ENCODE measurements at regions not wholly inside any gene's neighbourhood (a gene's known extent, or its start where the extent isn't known, plus 50 kb on each side); places are given as distances from the start of the nearest gene placed in this dataset.

DNA sequence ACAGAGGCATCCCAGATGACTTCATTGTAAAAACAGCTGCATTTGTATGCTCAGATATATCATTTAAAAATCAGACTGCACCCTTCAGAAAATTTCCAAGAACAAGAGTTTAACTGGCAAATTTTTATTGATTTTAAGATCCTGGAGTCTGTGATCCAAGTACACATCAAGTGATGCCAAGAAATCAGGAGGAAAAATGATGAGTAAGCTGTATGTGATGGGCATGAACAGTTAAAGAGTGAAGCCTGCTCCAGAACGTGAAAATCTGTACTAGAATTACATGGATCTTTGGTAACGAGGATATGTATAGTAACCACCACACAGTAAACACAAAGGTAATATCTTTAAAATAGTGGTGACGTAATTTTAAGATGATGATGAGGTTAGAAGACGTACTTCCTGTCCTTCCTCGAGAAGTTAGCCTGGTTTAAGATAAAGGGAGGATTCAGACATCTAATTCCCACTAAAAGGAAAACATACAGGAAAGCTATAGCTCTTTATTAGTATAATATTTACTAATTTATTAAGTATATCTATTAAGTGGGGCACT, 1374.3 kb upstream of the DDX18 start:
- DNase-seq (ENCODE audit: low spot score) (no peak), ATAC-seq (ENCODE audit: insufficient number of reproducible peaks, low FRiP score, low read depth) (no peak)
- Histone ChIP-seq H3K4me3 (no peak overlapping the region), H3K36me3 (no peaks in the 10 kb centered on the region), H3K4me1 (ENCODE audit: control insufficient read depth in 1 of 2, low read depth in 2 of 2) (no peaks in the 10 kb centered on the region), H3K9me3 (no peaks in the 10 kb centered on the region), H3K27ac (no peak overlapping the region), H3K27me3 (replicated peaks; ENCODE audit: insufficient read depth) (no peaks in the 10 kb centered on the region)
- TF ChIP-seq, protein P1, sequence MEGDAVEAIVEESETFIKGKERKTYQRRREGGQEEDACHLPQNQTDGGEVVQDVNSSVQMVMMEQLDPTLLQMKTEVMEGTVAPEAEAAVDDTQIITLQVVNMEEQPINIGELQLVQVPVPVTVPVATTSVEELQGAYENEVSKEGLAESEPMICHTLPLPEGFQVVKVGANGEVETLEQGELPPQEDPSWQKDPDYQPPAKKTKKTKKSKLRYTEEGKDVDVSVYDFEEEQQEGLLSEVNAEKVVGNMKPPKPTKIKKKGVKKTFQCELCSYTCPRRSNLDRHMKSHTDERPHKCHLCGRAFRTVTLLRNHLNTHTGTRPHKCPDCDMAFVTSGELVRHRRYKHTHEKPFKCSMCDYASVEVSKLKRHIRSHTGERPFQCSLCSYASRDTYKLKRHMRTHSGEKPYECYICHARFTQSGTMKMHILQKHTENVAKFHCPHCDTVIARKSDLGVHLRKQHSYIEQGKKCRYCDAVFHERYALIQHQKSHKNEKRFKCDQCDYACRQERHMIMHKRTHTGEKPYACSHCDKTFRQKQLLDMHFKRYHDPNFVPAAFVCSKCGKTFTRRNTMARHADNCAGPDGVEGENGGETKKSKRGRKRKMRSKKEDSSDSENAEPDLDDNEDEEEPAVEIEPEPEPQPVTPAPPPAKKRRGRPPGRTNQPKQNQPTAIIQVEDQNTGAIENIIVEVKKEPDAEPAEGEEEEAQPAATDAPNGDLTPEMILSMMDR (IDR thresholded peaks at IDR 0.05), result no peak

DNA sequence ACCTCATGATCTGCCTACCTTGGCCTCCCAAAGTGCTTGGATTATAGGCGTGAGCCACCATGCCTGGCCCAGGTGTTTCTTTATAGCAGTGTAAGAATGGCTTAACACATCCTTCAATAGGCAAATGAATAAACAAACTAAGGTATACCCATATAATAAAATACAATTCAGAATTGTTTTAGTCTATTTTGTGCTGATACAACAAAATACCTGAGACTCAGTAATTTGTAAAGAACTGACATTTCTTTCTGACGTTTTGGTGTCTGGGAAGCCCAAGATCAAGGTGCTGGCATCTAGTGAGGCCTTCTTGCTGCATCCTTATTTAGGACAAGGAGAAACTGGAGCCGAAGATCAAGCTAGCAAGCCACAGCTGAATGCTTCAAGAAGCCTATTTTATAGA, 1372.1 kb upstream of the DDX18 start:
- no peak overlapping the region for H3K27ac ChIP-seq
- DNase-seq (ENCODE audit: low spot score), result no peak
- TF ChIP-seq, protein P1 (IDR thresholded peaks at IDR 0.05), result no peak
- no peaks in the 10 kb centered on the region for H3K9me3 ChIP-seq
- H3K4me3 ChIP-seq, result no peak overlapping the region
- H3K27me3 ChIP-seq (replicated peaks; ENCODE audit: insufficient read depth), result no peaks in the 10 kb centered on the region
- no peak for ATAC-seq (ENCODE audit: insufficient number of reproducible peaks, low FRiP score, low read depth)
- no peaks in the 10 kb centered on the region for H3K4me1 ChIP-seq (ENCODE audit: control insufficient read depth in 1 of 2, low read depth in 2 of 2)
- H3K36me3 ChIP-seq, result no peaks in the 10 kb centered on the region

DNA sequence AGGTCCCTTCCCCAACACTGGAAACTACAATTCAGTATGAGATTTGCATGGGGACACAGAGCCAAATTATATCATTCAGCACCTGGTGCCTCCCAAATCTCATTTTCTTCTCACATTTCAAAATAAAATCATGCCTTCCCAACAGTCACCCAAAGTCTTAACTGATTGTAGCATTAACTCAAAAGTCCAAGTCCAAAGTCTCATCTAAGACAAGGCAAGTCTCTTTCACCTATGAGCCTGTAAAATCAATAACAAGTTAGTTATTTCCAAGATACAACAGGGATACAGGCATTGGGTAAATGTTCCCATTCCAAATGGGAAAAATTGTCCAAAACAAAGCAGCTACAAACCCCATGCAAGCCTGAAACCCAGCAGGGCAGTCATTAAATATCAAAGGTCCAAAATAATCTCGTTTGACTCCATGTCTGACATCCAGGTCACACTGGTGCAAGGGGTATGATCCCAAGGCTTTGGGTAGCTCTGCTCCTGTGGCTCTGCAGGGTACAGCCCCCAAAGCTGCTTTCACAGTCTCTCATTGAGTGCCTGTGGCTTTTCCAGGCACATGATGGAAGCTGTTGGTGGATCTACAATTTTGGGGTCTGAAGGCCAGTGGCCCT, 1370.1 kb upstream of the DDX18 start:
- H3K27ac ChIP-seq, result no peak overlapping the region
- no peaks in the 10 kb centered on the region for H3K36me3 ChIP-seq
- ATAC-seq (ENCODE audit: insufficient number of reproducible peaks, low FRiP score, low read depth) (no peak), DNase-seq (ENCODE audit: low spot score) (no peak)
- no peaks in the 10 kb centered on the region for H3K9me3 ChIP-seq
- H3K4me3 ChIP-seq, result no peak overlapping the region
- TF ChIP-seq, protein P1 (IDR thresholded peaks at IDR 0.05), result no peak
- H3K4me1 ChIP-seq (ENCODE audit: control insufficient read depth in 1 of 2, low read depth in 2 of 2), result no peaks in the 10 kb centered on the region
- no peaks in the 10 kb centered on the region for H3K27me3 ChIP-seq (replicated peaks; ENCODE audit: insufficient read depth)

DNA sequence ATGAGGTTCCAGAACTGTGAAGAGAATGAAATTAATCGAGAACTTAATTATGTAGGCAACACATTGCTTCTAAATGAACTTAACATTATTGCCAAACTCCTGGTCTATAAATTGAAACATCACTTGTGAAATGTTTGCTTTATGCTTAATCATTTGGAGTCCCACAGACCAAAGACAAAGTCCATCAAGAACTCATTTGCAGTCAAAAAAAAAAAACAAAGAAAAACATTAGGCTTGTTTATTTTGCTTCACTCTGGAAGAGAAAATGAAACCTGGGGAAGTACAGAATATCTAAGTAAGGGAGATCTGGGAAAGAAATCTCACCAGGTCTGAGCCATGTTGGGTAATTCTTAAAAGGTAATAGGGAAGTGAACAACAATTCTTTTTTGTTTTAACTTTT, 1363.5 kb upstream of the DDX18 start:
- no peaks in the 10 kb centered on the region for H3K9me3 ChIP-seq
- no peaks in the 10 kb centered on the region for H3K4me1 ChIP-seq (ENCODE audit: control insufficient read depth in 1 of 2, low read depth in 2 of 2)
- H3K4me3 ChIP-seq, result no peak overlapping the region
- TF ChIP-seq, protein P1 (IDR thresholded peaks at IDR 0.05), result no peak
- H3K27ac ChIP-seq, result no peak overlapping the region
- no peaks in the 10 kb centered on the region for H3K27me3 ChIP-seq (replicated peaks; ENCODE audit: insufficient read depth)
- DNase-seq (ENCODE audit: low spot score) (no peak), ATAC-seq (ENCODE audit: insufficient number of reproducible peaks, low FRiP score, low read depth) (no peak)
- H3K36me3 ChIP-seq, result no peaks in the 10 kb centered on the region

DNA sequence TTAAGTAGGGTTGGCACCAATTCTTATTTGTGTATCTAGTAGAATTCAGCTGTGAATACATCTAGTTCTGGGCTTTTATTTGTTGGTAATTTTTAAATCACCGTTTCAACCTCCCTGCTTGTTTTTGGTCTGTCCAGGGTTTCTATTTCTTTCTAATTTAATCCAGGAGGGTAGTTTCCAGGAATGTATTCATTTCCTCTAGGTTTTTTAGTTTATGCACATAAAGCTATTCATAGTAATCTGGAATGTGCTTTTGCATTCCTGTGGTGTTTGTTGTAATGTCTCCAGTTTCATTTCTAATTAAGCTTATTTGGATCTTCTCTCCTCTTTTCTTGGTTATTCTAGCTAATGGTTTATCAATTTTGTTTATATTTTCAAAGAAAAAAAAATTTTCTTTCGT, 1361.8 kb upstream of the DDX18 start:
- Histone ChIP-seq H3K27ac (no peak overlapping the region), H3K36me3 (no peaks in the 10 kb centered on the region), H3K27me3 (replicated peaks; ENCODE audit: insufficient read depth) (no peaks in the 10 kb centered on the region), H3K4me1 (ENCODE audit: control insufficient read depth in 1 of 2, low read depth in 2 of 2) (no peaks in the 10 kb centered on the region), H3K9me3 (no peaks in the 10 kb centered on the region), H3K4me3 (no peak overlapping the region)
- DNase-seq (ENCODE audit: low spot score) (no peak), ATAC-seq (ENCODE audit: insufficient number of reproducible peaks, low FRiP score, low read depth) (no peak)
- TF ChIP-seq, protein P1 (IDR thresholded peaks at IDR 0.05), result no peak

Measured in thoracic aorta (tissue), 2 donors.